ENCODE measurements at regions not wholly inside any gene's neighbourhood (a gene's known extent, or its start where the extent isn't known, plus 50 kb on each side); places are given as distances from the start of the nearest gene placed in this dataset.

GRCh38 chr13:106916329-106916976, 348.5 kb upstream of the ARGLU1 start:
- DNase-seq = no peak

DNA sequence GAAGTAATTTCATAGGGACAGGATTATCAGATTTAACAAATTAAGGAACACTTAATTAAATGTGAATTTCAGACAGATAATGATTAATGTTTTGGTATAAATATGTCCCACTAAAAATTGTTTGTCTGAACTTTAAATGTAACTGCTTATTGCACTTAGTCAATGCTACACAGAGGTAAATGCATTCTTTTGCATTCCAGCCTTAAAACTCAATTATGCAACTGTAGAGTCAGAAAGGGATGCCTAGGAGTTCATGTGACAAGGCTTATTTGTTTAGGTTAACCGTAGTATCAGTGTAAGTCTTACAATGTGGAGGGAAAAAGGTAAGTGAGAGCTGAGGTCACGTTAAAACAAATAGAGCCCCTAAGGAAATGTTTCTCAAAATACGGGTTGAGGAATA, 347.2 kb upstream of the ARGLU1 start:
- DNase-seq = no peak

GRCh38 chr13:106911627-106912026, 343.7 kb upstream of the ARGLU1 start:
- DNase-seq = no peak

- DNase-seq = no peak
Observed at GRCh38 chr13:106911020-106911419, 343.1 kb upstream of the ARGLU1 start.

- no peak for DNase-seq
Observed at GRCh38 chr13:106906426-106906996, 338.6 kb upstream of the ARGLU1 start.

GRCh38 chr13:106905380-106906162, 337.6 kb upstream of the ARGLU1 start:
- DNase-seq = no peak

- DNase-seq = no peak
Observed at GRCh38 chr13:106899442-106899841, 331.5 kb upstream of the ARGLU1 start.

GRCh38 chr13:106898231-106898630, 330.3 kb upstream of the ARGLU1 start:
- DNase-seq = no peak

DNA sequence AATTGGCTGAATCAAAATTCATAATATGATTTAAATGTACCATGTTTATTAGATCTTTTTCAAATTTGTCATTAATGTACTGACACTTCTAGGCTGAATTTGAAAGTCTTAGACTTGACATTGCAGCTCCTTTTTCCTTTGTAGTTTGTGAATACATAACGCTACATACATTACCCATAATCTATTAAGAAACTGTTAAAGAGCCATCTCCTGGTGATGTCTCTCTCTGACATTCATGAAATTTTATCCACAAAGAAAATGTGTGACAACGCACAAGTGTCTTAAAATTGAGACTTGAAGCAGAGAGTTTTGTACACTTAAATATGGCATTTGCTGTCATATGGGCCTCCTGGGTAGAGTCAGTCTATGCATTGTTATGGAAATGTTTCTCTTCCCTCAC, 320.2 kb upstream of the ARGLU1 start:
- no peak for DNase-seq

DNA sequence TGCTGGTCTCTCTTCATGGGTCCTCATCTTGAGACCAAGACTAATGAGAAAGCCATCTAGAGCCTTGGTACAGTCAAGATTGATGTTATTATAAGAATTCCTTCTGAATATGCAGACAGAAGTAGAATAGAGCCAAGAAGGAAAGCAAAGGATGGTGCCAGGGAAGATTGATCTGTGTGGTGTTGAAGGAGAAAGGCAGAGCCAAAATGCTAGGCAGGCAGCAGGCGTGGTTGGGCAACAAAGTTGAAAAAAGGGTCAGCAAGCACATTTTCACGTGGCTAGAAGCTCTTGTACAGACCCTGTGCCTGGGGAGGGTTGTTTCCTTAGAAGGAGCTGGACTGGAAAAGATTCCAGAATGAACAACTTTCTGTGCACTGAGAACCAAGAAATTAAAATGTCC, 319.7 kb upstream of the ARGLU1 start:
- DNase-seq = no peak

- DNase-seq = peak in 1 of 5 experiments; percentile 8
Observed at GRCh38 chr13:106883976-106884375, 316.0 kb upstream of the ARGLU1 start.

- DNase-seq = no peak
Observed at GRCh38 chr13:106882246-106882645, 314.3 kb upstream of the ARGLU1 start.

DNA sequence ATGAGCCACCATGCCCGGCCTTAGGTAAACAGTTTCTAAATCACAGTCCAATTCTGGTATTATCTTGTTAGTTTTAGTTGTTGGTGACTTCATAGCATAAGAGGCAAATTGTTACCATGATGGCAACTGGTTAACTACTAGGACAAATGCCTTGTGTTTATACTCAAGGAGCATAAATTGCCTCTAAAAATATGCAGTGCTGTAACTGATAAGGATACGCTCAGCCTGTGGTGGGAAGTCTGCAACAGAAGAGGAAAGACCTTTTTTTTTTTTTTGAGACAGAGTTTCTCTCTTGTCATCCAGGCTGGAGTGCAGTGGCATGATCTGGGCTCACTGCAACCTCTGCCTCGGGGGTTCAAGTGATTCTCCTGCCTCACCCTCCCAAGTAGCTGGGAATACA, 311.9 kb upstream of the ARGLU1 start:
- no peak for DNase-seq

GRCh38 chr13:106874323-106874722, 306.4 kb upstream of the ARGLU1 start:
- no peak for DNase-seq

DNA sequence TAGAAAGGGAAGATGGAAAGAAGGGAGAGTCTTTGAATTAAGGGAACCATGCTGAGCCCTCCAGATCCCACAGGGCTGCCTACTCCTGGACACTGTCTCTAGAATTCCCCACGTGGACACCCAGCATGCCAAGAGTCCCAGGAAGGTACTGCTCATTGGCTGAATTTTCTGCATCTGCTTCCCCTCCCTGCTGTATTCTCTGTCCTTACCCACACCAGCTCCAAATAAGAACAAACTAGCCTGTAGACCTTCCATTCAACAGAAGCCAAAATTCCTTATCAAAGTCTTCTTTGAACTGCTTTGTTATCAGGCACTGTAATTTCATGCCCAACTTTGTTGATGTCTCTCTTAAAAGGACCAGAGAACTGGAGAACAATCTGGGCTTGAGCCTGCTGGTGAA, 305.9 kb upstream of the ARGLU1 start:
- no peak for DNase-seq

GRCh38 chr13:106867249-106867648, 299.3 kb upstream of the ARGLU1 start:
- DNase-seq = no peak

DNA sequence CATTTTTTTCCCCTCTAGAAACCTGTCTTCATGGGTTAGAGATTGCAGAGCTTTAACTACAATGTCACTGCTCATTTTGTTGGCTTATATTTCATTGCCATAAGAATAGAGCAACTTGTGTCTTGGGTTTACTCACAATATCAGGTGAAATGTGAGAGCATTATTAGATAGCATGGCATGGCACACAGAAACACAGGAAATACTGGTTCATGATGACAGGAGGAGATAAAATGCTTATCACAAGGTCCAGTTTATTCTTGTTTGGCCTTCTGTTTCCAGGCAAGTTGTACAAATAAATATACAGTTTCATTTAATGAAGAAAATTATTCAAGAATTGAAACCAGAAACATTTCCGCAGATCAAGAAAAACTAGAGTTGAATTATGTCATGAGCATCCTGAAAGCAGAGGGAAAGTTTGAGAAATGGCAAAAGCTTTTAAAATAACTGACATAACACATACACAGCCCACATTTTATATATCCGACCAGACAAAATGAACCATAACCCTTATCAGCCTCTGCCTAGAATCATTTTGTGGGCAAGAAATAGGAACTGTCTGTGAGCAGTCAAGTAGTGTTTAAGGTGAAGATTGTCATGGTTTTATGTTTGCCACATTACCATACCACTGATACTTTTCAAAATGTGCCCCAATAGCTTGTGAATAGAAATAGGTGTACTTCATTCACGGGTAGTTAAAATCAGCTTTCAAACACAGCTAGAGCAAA, 297.9 kb upstream of the ARGLU1 start:
- DNase-seq = no peak

DNA sequence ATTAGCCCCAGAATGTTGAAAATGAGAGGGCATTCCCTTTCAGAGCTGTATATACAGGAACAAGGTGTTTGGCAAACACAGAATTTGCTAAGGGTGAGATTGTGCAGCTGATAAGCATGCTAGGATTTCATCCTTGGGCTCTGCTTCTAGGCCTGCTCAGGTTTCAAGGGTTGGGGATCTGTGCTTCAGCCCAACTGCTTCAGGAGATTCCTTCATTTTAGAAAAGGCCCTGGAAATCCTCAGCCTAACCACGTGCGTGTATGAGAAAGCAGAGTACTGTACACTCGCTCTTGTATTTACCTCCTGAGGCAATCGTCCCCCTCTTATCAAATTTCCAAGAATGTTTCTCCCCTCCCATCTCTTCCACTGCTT, 291.6 kb upstream of the ARGLU1 start:
- no peak for DNase-seq

- DNase-seq = no peak
Observed at GRCh38 chr13:106858903-106859532, 291.1 kb upstream of the ARGLU1 start.

DNA sequence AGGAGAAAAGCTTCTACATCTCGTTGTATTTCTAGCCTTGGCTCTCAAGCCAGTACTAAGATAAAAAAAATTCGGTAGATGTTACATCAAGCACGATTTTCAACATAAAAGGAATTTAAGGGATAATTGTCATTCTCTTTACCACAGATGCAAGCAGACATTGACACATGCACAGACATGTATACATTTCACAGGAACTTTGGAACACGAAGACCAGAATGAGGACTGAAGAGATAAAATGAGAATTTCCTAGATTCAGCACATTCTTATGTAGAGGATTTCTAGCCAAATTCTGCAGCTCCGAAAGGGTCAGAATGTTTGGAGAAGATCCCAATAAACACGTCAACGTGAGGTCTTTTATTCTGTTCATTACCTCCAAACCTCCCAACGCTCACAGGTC, 284.5 kb upstream of the ARGLU1 start:
- no peak for DNase-seq

DNA sequence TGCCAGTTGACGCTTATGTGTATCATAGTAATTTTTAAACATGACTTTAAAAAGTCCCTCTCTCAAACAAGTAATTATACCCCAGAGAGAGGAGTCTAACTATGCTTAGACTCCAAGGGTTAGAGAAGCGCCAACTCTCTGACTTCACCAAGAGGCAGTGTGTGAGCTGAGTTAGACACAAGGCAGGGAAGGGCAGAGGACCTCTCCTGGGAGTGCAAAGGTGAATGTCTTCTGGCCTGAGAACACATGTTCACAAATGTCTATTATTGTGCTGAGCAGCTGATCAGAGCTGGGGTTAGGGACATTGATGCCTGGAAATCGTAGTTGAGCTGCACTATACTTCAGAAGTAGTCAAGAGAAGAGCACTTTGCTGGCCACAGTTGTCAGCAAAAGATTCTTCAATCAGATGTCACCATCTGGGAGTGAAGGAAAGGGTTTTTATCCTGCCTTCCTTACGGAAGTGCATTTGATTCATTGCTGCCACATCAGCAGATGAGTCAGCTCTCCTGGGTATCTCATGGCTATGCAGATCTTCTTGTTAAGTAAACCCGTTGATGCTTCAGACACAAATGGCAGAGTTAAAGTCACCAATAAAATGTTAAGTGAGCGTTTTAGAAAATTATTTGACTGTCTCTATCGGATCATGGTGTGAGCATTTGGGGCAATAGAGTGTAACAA, 283.2 kb upstream of the ARGLU1 start:
- no peak for DNase-seq
